ENCODE measurements at regions not wholly inside any gene's neighbourhood (a gene's known extent, or its start where the extent isn't known, plus 50 kb on each side); places are given as distances from the start of the nearest gene placed in this dataset.

GRCh38 chr16:85422196-85422631, 190.9 kb upstream of the GSE1 start:
- TF ChIP-seq POLR2A (IDR thresholded peaks at IDR 0.05) (no peak), CTCF (IDR thresholded peaks at IDR 0.05 in 4 of 5, conservative IDR thresholded peaks at IDR 0.05 in 1 of 5) (no peak)
